SH-SY5Y (cell line): ENCODE measurements at regions not wholly inside any gene's neighbourhood (a gene's known extent, or its start where the extent isn't known, plus 50 kb on each side); places are given as distances from the start of the nearest gene placed in this dataset.

Experiments
- GATA2 ChIP-seq: IDR thresholded peaks from 2 replicates; pipeline ENCODE4 v1.6.1; 2011; ENCODE audit warnings: mild to moderate bottlenecking, low read depth, low read length
- GATA3 ChIP-seq: IDR thresholded peaks from 2 replicates; pipeline ENCODE4 v1.6.1; 2011; ENCODE audit warnings: low read depth, mild to moderate bottlenecking, low read length, moderate library complexity

GRCh38 chr16:6771956-6772355, 560.7 kb upstream of the RBFOX1 start:
- TF ChIP-seq GATA3 = no peak
- no peak for TF ChIP-seq GATA2
